GM12891 (cell line): ENCODE measurements at regions not wholly inside any gene's neighbourhood (a gene's known extent, or its start where the extent isn't known, plus 50 kb on each side); places are given as distances from the start of the nearest gene placed in this dataset.

ENCODE experiments used
- POLR2A ChIP-seq: IDR thresholded peaks from 2 replicates; pipeline ENCODE4 v1.6.1; 2011; ENCODE audit warnings: low read depth, low read length, control low read depth
- POLR2AphosphoS5 ChIP-seq: IDR thresholded peaks from 2 replicates; pipeline ENCODE4 v1.6.1; 2011; ENCODE audit warnings: low read depth, low read length, control low read depth

DNA sequence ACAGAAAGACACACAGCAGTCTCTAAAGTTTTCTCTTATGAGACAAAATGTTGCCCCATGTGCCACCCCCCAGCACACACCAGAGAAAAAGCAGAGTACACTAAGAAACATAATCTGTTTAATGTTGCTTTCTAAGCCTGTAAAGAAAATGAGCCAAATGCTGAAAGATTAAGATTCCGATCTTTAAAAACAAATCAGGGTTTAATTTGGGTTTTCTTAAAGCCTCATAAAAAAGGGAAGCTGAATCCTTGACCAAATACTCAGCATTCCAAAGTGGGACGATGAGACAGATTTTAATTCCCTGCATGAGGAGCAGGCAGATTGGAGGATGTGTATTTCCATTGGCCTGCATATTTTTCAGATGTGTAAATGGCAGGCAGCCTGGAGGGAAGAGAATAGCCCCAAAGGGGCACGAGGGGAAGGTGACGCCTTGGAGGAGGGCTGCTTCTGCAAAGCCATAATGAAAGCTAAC, 118.4 kb downstream of the COPRS start:
- no peak for TF ChIP-seq POLR2A
- no peak for TF ChIP-seq POLR2AphosphoS5
